Right cardiac atrium (tissue), 5 donors: ENCODE measurements at regions not wholly inside any gene's neighbourhood (a gene's known extent, or its start where the extent isn't known, plus 50 kb on each side); places are given as distances from the start of the nearest gene placed in this dataset.
A peak's percentile ranks its signal among the peaks of the same experiment; 100 is the strongest.

Experiments
- ATAC-seq, 2 donors: fragments of 200-7000 bp; cut with Tn5 transposase; one replicate each; pipeline versions ENCODE4 v1.8.0 to v1.9.1; 2020; ENCODE audit warnings: moderate library complexity in 2 of 2, mild to moderate bottlenecking in 1 of 2
- DNase-seq, 3 donors: peaks; one replicate each; pipeline ENCODE4 v3.0.0-alpha.2; 2020
- H3K27ac ChIP-seq: one replicate; pipeline ENCODE4 v1.5.1; 2013; ENCODE audit warnings: mild to moderate bottlenecking, low read length, control low read depth, moderate library complexity
- H3K27me3 ChIP-seq: one replicate; pipeline ENCODE4 v1.6.1; 2013; ENCODE audit not compliant: control insufficient read depth, insufficient read depth
- H3K4me1 ChIP-seq: one replicate; pipeline ENCODE4 v1.6.1; 2013; ENCODE audit warnings: low read length; ENCODE audit not compliant: control insufficient read depth, insufficient read depth
- H3K4me3 ChIP-seq: one replicate; pipeline ENCODE4 v1.5.1; 2013; ENCODE audit warnings: low read length, control low read depth
- H3K9me3 ChIP-seq: one replicate; pipeline ENCODE4 v1.6.1; 2013; ENCODE audit warnings: low read length; ENCODE audit not compliant: control insufficient read depth
- WGBS: extraction: QIAGEN DNeasy Blood & Tissue Kit; methylation state at CpG from one replicate; pipeline ENCODE4 v1.1.7; 2013; 5-methylcytosine and 5-hydroxymethylcytosine counted together
- intact Hi-C, 4 donors: fragments of 100-400 bp; cut with DNase I; formaldehyde crosslinking; loops; one replicate each; pipeline versions ENCODE4 v1.11.0 to v1.14.0; 2022 to 2023
- donor health status: healthy with polysubstance abuse.
- donor health status: DM: no; HTN: yes; CAD: no.
- donor health status: DM: no; HTN: no; CAD: no.
- donor health status: DM: no; HTN: yes; CAD: no; lungs with severe emphysema.
- donor health status: DM: yes; HTN: yes; CAD: no.

GRCh38 chr15:49706805-49707204, 86.0 kb downstream of the DTWD1 start:
- ATAC-seq (no peak), DNase-seq (no peak)
- Histone ChIP-seq H3K9me3 (peaks cover 2% of the 10 kb centered on the region), H3K27ac (no peak overlapping the region), H3K27me3 (no peaks in the 10 kb centered on the region), H3K4me3 (no peak overlapping the region), H3K4me1 (no peaks in the 10 kb centered on the region)
- 25% methylated on average over 3 of the region's 3 CpGs for WGBS
- intact Hi-C loops, result no loop called here

- intact Hi-C loops, result no loop called here
- H3K4me1 ChIP-seq, result no peaks in the 10 kb centered on the region
- no peak for DNase-seq
- no peak overlapping the region for H3K27ac ChIP-seq
- peaks cover 2% of the 10 kb centered on the region for H3K9me3 ChIP-seq
- no peak overlapping the region for H3K4me3 ChIP-seq
- no peak for ATAC-seq
- 82% methylated on average over 1 of the region's 1 CpG for WGBS
- H3K27me3 ChIP-seq, result no peaks in the 10 kb centered on the region
Measured at GRCh38 chr15:49707598-49707997, 86.8 kb downstream of the DTWD1 start.

- Histone ChIP-seq H3K27ac (no peak overlapping the region), H3K27me3 (no peaks in the 10 kb centered on the region), H3K9me3 (peaks cover 2% of the 10 kb centered on the region), H3K4me1 (no peaks in the 10 kb centered on the region), H3K4me3 (no peak overlapping the region)
- no peak for ATAC-seq
- intact Hi-C loops, result no loop called here
- no peak for DNase-seq
- 95% methylated on average over 1 of the region's 1 CpG for WGBS
Measured at GRCh38 chr15:49709646-49710214, 88.9 kb downstream of the DTWD1 start.

GRCh38 chr15:49712162-49712561, 91.3 kb downstream of the DTWD1 start:
- no peak for ATAC-seq
- intact Hi-C loops, result no loop called here

GRCh38 chr15:49712846-49713450, 92.1 kb downstream of the DTWD1 start:
- Histone ChIP-seq H3K4me1 (no peaks in the 10 kb centered on the region), H3K27ac (no peak overlapping the region), H3K9me3 (peaks cover 2% of the 10 kb centered on the region), H3K27me3 (no peaks in the 10 kb centered on the region), H3K4me3 (no peak overlapping the region)
- ATAC-seq, result no peak
- intact Hi-C loops, result no loop called here
- no peak for DNase-seq
- 82% methylated on average over 2 of the region's 2 CpGs for WGBS

More at GRCh38 chr15:49712162-49712561, 91.3 kb downstream of the DTWD1 start:
- Histone ChIP-seq H3K27ac (no peak overlapping the region), H3K4me1 (no peaks in the 10 kb centered on the region), H3K9me3 (peaks cover 2% of the 10 kb centered on the region), H3K27me3 (no peaks in the 10 kb centered on the region), H3K4me3 (no peak overlapping the region)
- no peak for DNase-seq
- WGBS, result 84% methylated on average over 3 of the region's 3 CpGs

GRCh38 chr15:49715211-49715610, 94.4 kb downstream of the DTWD1 start:
- Histone ChIP-seq H3K4me1 (no peaks in the 10 kb centered on the region), H3K4me3 (no peak overlapping the region), H3K27ac (no peak overlapping the region), H3K27me3 (no peaks in the 10 kb centered on the region), H3K9me3 (peaks cover 2% of the 10 kb centered on the region)
- DNase-seq (no peak), ATAC-seq (no peak)
- WGBS, result 85% methylated on average over 1 of the region's 1 CpG
- intact Hi-C loops, result no loop called here

- H3K4me1 ChIP-seq, result no peaks in the 10 kb centered on the region
- WGBS, result 92% methylated on average over 5 of the region's 5 CpGs
- intact Hi-C loops, result no loop called here
Measured at GRCh38 chr15:49715701-49716100, 94.9 kb downstream of the DTWD1 start.

GRCh38 chr15:49718234-49718633, 97.4 kb downstream of the DTWD1 start:
- 42% methylated on average over 2 of the region's 2 CpGs for WGBS
- Histone ChIP-seq H3K27ac (no peak overlapping the region), H3K9me3 (no peaks in the 10 kb centered on the region), H3K4me1 (peaks cover 2% of the 10 kb centered on the region), H3K27me3 (no peaks in the 10 kb centered on the region), H3K4me3 (no peak overlapping the region)
- no peak for DNase-seq
- ATAC-seq, result peak in 1 of 2 donors; percentile 45
- intact Hi-C loops, result no loop called here

More at GRCh38 chr15:49715701-49716100, 94.9 kb downstream of the DTWD1 start:
- Histone ChIP-seq H3K4me3 (no peak overlapping the region), H3K9me3 (peaks cover under 1% of the 10 kb centered on the region), H3K27ac (no peak overlapping the region), H3K27me3 (no peaks in the 10 kb centered on the region)
- DNase-seq, result no peak
- no peak for ATAC-seq

GRCh38 chr15:49718846-49719245, 98.0 kb downstream of the DTWD1 start:
- Histone ChIP-seq H3K4me1 (peaks cover 2% of the 10 kb centered on the region), H3K9me3 (no peaks in the 10 kb centered on the region), H3K27me3 (no peaks in the 10 kb centered on the region), H3K27ac (peak overlapping the region; percentile 64), H3K4me3 (no peak overlapping the region)
- no peak for DNase-seq
- 70% methylated on average over 3 of the region's 3 CpGs for WGBS
- ATAC-seq, result peak in 1 of 2 donors; percentile 24
- intact Hi-C loops, result no loop called here

GRCh38 chr15:49720261-49720660, 99.4 kb downstream of the DTWD1 start:
- Histone ChIP-seq H3K9me3 (no peaks in the 10 kb centered on the region), H3K27me3 (no peaks in the 10 kb centered on the region), H3K4me1 (peaks cover 2% of the 10 kb centered on the region), H3K27ac (no peak overlapping the region), H3K4me3 (no peak overlapping the region)
- WGBS, result 57% methylated on average over 3 of the region's 3 CpGs
- intact Hi-C loops, result no loop called here
- no peak for ATAC-seq
- no peak for DNase-seq

GRCh38 chr15:49721091-49721490, 100.2 kb downstream of the DTWD1 start:
- no peaks in the 10 kb centered on the region for H3K9me3 ChIP-seq
- intact Hi-C loops, result no loop called here
- H3K27me3 ChIP-seq, result no peaks in the 10 kb centered on the region
- peaks cover 2% of the 10 kb centered on the region for H3K4me1 ChIP-seq
- H3K4me3 ChIP-seq, result no peak overlapping the region
- DNase-seq, result no peak
- ATAC-seq, result no peak
- 97% methylated on average over 1 of the region's 1 CpG for WGBS
- H3K27ac ChIP-seq, result no peak overlapping the region

GRCh38 chr15:49721621-49722020, 100.8 kb downstream of the DTWD1 start:
- intact Hi-C loops, result no loop called here

More at GRCh38 chr15:49721621-49722020, 100.8 kb downstream of the DTWD1 start:
- WGBS, result 84% methylated on average over 1 of the region's 1 CpG
- ATAC-seq, result no peak
- DNase-seq, result no peak
- H3K9me3 ChIP-seq, result no peaks in the 10 kb centered on the region
- peaks cover 2% of the 10 kb centered on the region for H3K4me1 ChIP-seq
- H3K27me3 ChIP-seq, result no peaks in the 10 kb centered on the region
- no peak overlapping the region for H3K27ac ChIP-seq
- H3K4me3 ChIP-seq, result no peak overlapping the region
